ENCODE measurements at regions not wholly inside any gene's neighbourhood (a gene's known extent, or its start where the extent isn't known, plus 50 kb on each side); places are given as distances from the start of the nearest gene placed in this dataset.
"Not testable (repeated sequence)": the region's sequence is repeated elsewhere in the genome, so short reads cannot be mapped to it uniquely, and the experiment has no call there.

GRCh38 chr12:78269620-78270019 is 438.9 kb downstream of the NAV3 start:
- Mint-ChIP-seq H3K4me1 (ENCODE audit: low read depth) (no peaks in the 10 kb centered on the region), H3K36me3 (ENCODE audit: low read depth) (no peaks in the 10 kb centered on the region), H3K9me3 (ENCODE audit: low read depth) (peaks cover 6% of the 10 kb centered on the region), H3K27ac (ENCODE audit: unreplicated experiment) (no peak overlapping the region), H3K4me3 (ENCODE audit: unreplicated experiment) (no peak overlapping the region), H3K27me3 (ENCODE audit: low read depth) (peaks cover 10% of the 10 kb centered on the region)
- TF ChIP-seq CTCF (IDR thresholded peaks at IDR 0.05): no peak
- DNase-seq (ENCODE audit: low spot score): no peak

GRCh38 chr12:78271546-78271945 is 440.9 kb downstream of the NAV3 start:
- DNase-seq (ENCODE audit: low spot score): no peak
- no peaks in the 10 kb centered on the region for H3K4me1 Mint-ChIP-seq (ENCODE audit: low read depth)
- peaks cover 3% of the 10 kb centered on the region for H3K9me3 Mint-ChIP-seq (ENCODE audit: low read depth)
- H3K27me3 Mint-ChIP-seq (ENCODE audit: low read depth): peaks cover 14% of the 10 kb centered on the region
- H3K36me3 Mint-ChIP-seq (ENCODE audit: low read depth): peaks cover 2% of the 10 kb centered on the region
- no peak overlapping the region for H3K4me3 Mint-ChIP-seq (ENCODE audit: unreplicated experiment)
- no peak for TF ChIP-seq CTCF (IDR thresholded peaks at IDR 0.05)
- no peak overlapping the region for H3K27ac Mint-ChIP-seq (ENCODE audit: unreplicated experiment)

GRCh38 chr12:78275886-78276285 is 445.2 kb downstream of the NAV3 start:
- Mint-ChIP-seq H3K9me3 (ENCODE audit: low read depth) (peaks cover 9% of the 10 kb centered on the region), H3K36me3 (ENCODE audit: low read depth) (peaks cover 2% of the 10 kb centered on the region), H3K4me3 (ENCODE audit: unreplicated experiment) (no peak overlapping the region), H3K27ac (ENCODE audit: unreplicated experiment) (no peak overlapping the region), H3K4me1 (ENCODE audit: low read depth) (no peaks in the 10 kb centered on the region), H3K27me3 (ENCODE audit: low read depth) (peaks cover 14% of the 10 kb centered on the region)
- no peak for TF ChIP-seq CTCF (IDR thresholded peaks at IDR 0.05)
- DNase-seq (ENCODE audit: low spot score): no peak

- no peak for TF ChIP-seq CTCF (IDR thresholded peaks at IDR 0.05)
- peaks cover 9% of the 10 kb centered on the region for H3K9me3 Mint-ChIP-seq (ENCODE audit: low read depth)
- H3K27me3 Mint-ChIP-seq (ENCODE audit: low read depth): peaks cover 14% of the 10 kb centered on the region
- no peaks in the 10 kb centered on the region for H3K4me1 Mint-ChIP-seq (ENCODE audit: low read depth)
- no peak overlapping the region for H3K4me3 Mint-ChIP-seq (ENCODE audit: unreplicated experiment)
- DNase-seq (ENCODE audit: low spot score): no peak
- H3K27ac Mint-ChIP-seq (ENCODE audit: unreplicated experiment): no peak overlapping the region
- peaks cover 2% of the 10 kb centered on the region for H3K36me3 Mint-ChIP-seq (ENCODE audit: low read depth)
Measured at GRCh38 chr12:78278706-78279190, 448.1 kb downstream of the NAV3 start.

- Mint-ChIP-seq H3K9me3 (ENCODE audit: low read depth) (peaks cover 6% of the 10 kb centered on the region), H3K27me3 (ENCODE audit: low read depth) (peaks cover 10% of the 10 kb centered on the region), H3K36me3 (ENCODE audit: low read depth) (peaks cover 2% of the 10 kb centered on the region), H3K4me3 (ENCODE audit: unreplicated experiment) (no peak overlapping the region), H3K27ac (ENCODE audit: unreplicated experiment) (no peak overlapping the region), H3K4me1 (ENCODE audit: low read depth) (no peaks in the 10 kb centered on the region)
- TF ChIP-seq CTCF (IDR thresholded peaks at IDR 0.05): no peak
- no peak for DNase-seq (ENCODE audit: low spot score)
Measured at GRCh38 chr12:78279567-78279966, 448.9 kb downstream of the NAV3 start.

GRCh38 chr12:78281102-78281501 is 450.4 kb downstream of the NAV3 start:
- H3K9me3 Mint-ChIP-seq (ENCODE audit: low read depth); H3K36me3 Mint-ChIP-seq (ENCODE audit: low read depth); H3K4me3 Mint-ChIP-seq (ENCODE audit: unreplicated experiment); DNase-seq (ENCODE audit: low spot score); H3K27me3 Mint-ChIP-seq (ENCODE audit: low read depth); H3K27ac Mint-ChIP-seq (ENCODE audit: unreplicated experiment); H3K4me1 Mint-ChIP-seq (ENCODE audit: low read depth): not testable (repeated sequence)

All from chondrocyte (in vitro differentiated cells).